ENCODE measurements at regions not wholly inside any gene's neighbourhood (a gene's known extent, or its start where the extent isn't known, plus 50 kb on each side); places are given as distances from the start of the nearest gene placed in this dataset.

GRCh38 chr4:23741681-23742191 is 148.1 kb downstream of the PPARGC1A start:
- DNase-seq (ENCODE audit: low read depth in 1 of 2, low spot score in 2 of 2), result no peak
- Histone ChIP-seq H3K4me3 (no peak overlapping the region), H3K4me1 (replicated peaks) (no peaks in the 10 kb centered on the region), H3K36me3 (no peaks in the 10 kb centered on the region), H3K9me3 (replicated peaks) (no peaks in the 10 kb centered on the region), H3K27ac (no peak overlapping the region), H3K27me3 (replicated peaks) (no peaks in the 10 kb centered on the region)

- Histone ChIP-seq H3K27me3 (replicated peaks) (no peaks in the 10 kb centered on the region), H3K36me3 (no peaks in the 10 kb centered on the region), H3K9me3 (replicated peaks) (no peaks in the 10 kb centered on the region), H3K27ac (no peak overlapping the region), H3K4me3 (no peak overlapping the region), H3K4me1 (replicated peaks) (no peaks in the 10 kb centered on the region)
- DNase-seq (ENCODE audit: low read depth in 1 of 2, low spot score in 2 of 2), result no peak
These were observed 152.3 kb downstream of the PPARGC1A start for GRCh38 chr4:23737571-23737970.

GRCh38 chr4:23736466-23736865 is 153.4 kb downstream of the PPARGC1A start:
- Histone ChIP-seq H3K4me1 (replicated peaks) (no peaks in the 10 kb centered on the region), H3K36me3 (no peaks in the 10 kb centered on the region), H3K27me3 (replicated peaks) (no peaks in the 10 kb centered on the region), H3K9me3 (replicated peaks) (no peaks in the 10 kb centered on the region), H3K27ac (no peak overlapping the region), H3K4me3 (no peak overlapping the region)
- no peak for DNase-seq (ENCODE audit: low read depth in 1 of 2, low spot score in 2 of 2)

GRCh38 chr4:23734000-23734399 is 155.8 kb downstream of the PPARGC1A start:
- H3K27ac ChIP-seq, result no peak overlapping the region
- peaks cover 7% of the 10 kb centered on the region for H3K4me1 ChIP-seq (replicated peaks)
- H3K27me3 ChIP-seq (replicated peaks), result no peaks in the 10 kb centered on the region
- H3K4me3 ChIP-seq, result no peak overlapping the region
- H3K9me3 ChIP-seq (replicated peaks), result no peaks in the 10 kb centered on the region
- DNase-seq (ENCODE audit: low read depth in 1 of 2, low spot score in 2 of 2), result no peak
- no peaks in the 10 kb centered on the region for H3K36me3 ChIP-seq

GRCh38 chr4:23733476-23733875 is 156.4 kb downstream of the PPARGC1A start:
- Histone ChIP-seq H3K4me3 (no peak overlapping the region), H3K27me3 (replicated peaks) (no peaks in the 10 kb centered on the region), H3K36me3 (no peaks in the 10 kb centered on the region), H3K27ac (no peak overlapping the region), H3K4me1 (replicated peaks) (peaks cover 11% of the 10 kb centered on the region), H3K9me3 (replicated peaks) (no peaks in the 10 kb centered on the region)
- DNase-seq (ENCODE audit: low read depth in 1 of 2, low spot score in 2 of 2), result no peak

GRCh38 chr4:23730998-23731397 is 158.8 kb downstream of the PPARGC1A start:
- H3K27ac ChIP-seq, result no peak overlapping the region
- no peaks in the 10 kb centered on the region for H3K9me3 ChIP-seq (replicated peaks)
- peaks cover 16% of the 10 kb centered on the region for H3K4me1 ChIP-seq (replicated peaks)
- H3K36me3 ChIP-seq, result no peaks in the 10 kb centered on the region
- H3K4me3 ChIP-seq, result no peak overlapping the region
- no peak for DNase-seq (ENCODE audit: low read depth in 1 of 2, low spot score in 2 of 2)
- H3K27me3 ChIP-seq (replicated peaks), result no peaks in the 10 kb centered on the region

GRCh38 chr4:23728971-23729370 is 160.9 kb downstream of the PPARGC1A start:
- no peaks in the 10 kb centered on the region for H3K27me3 ChIP-seq (replicated peaks)
- H3K36me3 ChIP-seq, result no peaks in the 10 kb centered on the region
- H3K9me3 ChIP-seq (replicated peaks), result no peaks in the 10 kb centered on the region
- H3K27ac ChIP-seq, result peak overlapping the region; percentile 85
- no peak overlapping the region for H3K4me3 ChIP-seq
- DNase-seq (ENCODE audit: low read depth in 1 of 2, low spot score in 2 of 2), result no peak
- peaks cover 16% of the 10 kb centered on the region for H3K4me1 ChIP-seq (replicated peaks)

GRCh38 chr4:23728393-23728792 is 161.5 kb downstream of the PPARGC1A start:
- peak; percentile 42 to 79 for DNase-seq (ENCODE audit: low read depth in 1 of 2, low spot score in 2 of 2)
- Histone ChIP-seq H3K27me3 (replicated peaks) (no peaks in the 10 kb centered on the region), H3K4me3 (no peak overlapping the region), H3K27ac (peak overlapping the region; percentile 90), H3K4me1 (replicated peaks) (peaks cover 16% of the 10 kb centered on the region), H3K9me3 (replicated peaks) (no peaks in the 10 kb centered on the region), H3K36me3 (no peaks in the 10 kb centered on the region)

- no peak overlapping the region for H3K27ac ChIP-seq
- H3K9me3 ChIP-seq (replicated peaks), result no peaks in the 10 kb centered on the region
- H3K36me3 ChIP-seq, result no peaks in the 10 kb centered on the region
- H3K4me1 ChIP-seq (replicated peaks), result no peaks in the 10 kb centered on the region
- no peak for DNase-seq (ENCODE audit: low read depth in 1 of 2, low spot score in 2 of 2)
- H3K27me3 ChIP-seq (replicated peaks), result no peaks in the 10 kb centered on the region
- H3K4me3 ChIP-seq, result no peak overlapping the region
These were observed 169.3 kb downstream of the PPARGC1A start for GRCh38 chr4:23720556-23720955.

- Histone ChIP-seq H3K36me3 (no peaks in the 10 kb centered on the region), H3K27ac (no peak overlapping the region), H3K9me3 (replicated peaks) (no peaks in the 10 kb centered on the region), H3K27me3 (replicated peaks) (no peaks in the 10 kb centered on the region), H3K4me3 (no peak overlapping the region), H3K4me1 (replicated peaks) (no peaks in the 10 kb centered on the region)
- no peak for DNase-seq (ENCODE audit: low read depth in 1 of 2, low spot score in 2 of 2)
These were observed 171.4 kb downstream of the PPARGC1A start for GRCh38 chr4:23718435-23718834.

- Histone ChIP-seq H3K4me1 (replicated peaks) (no peaks in the 10 kb centered on the region), H3K9me3 (replicated peaks) (no peaks in the 10 kb centered on the region), H3K36me3 (no peaks in the 10 kb centered on the region), H3K4me3 (no peak overlapping the region), H3K27me3 (replicated peaks) (no peaks in the 10 kb centered on the region), H3K27ac (no peak overlapping the region)
- no peak for DNase-seq (ENCODE audit: low read depth in 1 of 2, low spot score in 2 of 2)
These were observed 172.2 kb downstream of the PPARGC1A start for GRCh38 chr4:23717528-23718248.

GRCh38 chr4:23710298-23710697 is 179.5 kb downstream of the PPARGC1A start:
- Histone ChIP-seq H3K27ac (no peak overlapping the region), H3K27me3 (replicated peaks) (no peaks in the 10 kb centered on the region), H3K4me3 (no peak overlapping the region), H3K36me3 (no peaks in the 10 kb centered on the region), H3K9me3 (replicated peaks) (no peaks in the 10 kb centered on the region), H3K4me1 (replicated peaks) (no peaks in the 10 kb centered on the region)
- no peak for DNase-seq (ENCODE audit: low read depth in 1 of 2, low spot score in 2 of 2)

- no peaks in the 10 kb centered on the region for H3K4me1 ChIP-seq (replicated peaks)
- no peak overlapping the region for H3K27ac ChIP-seq
- H3K9me3 ChIP-seq (replicated peaks), result no peaks in the 10 kb centered on the region
- no peak for DNase-seq (ENCODE audit: low read depth in 1 of 2, low spot score in 2 of 2)
- no peak overlapping the region for H3K4me3 ChIP-seq
- H3K27me3 ChIP-seq (replicated peaks), result no peaks in the 10 kb centered on the region
- no peaks in the 10 kb centered on the region for H3K36me3 ChIP-seq
These were observed 182.2 kb downstream of the PPARGC1A start for GRCh38 chr4:23707652-23708026.

GRCh38 chr4:23706972-23707651 is 182.7 kb downstream of the PPARGC1A start:
- no peaks in the 10 kb centered on the region for H3K4me1 ChIP-seq (replicated peaks)
- H3K36me3 ChIP-seq, result no peaks in the 10 kb centered on the region
- H3K27me3 ChIP-seq (replicated peaks), result no peaks in the 10 kb centered on the region
- no peak overlapping the region for H3K4me3 ChIP-seq
- H3K27ac ChIP-seq, result no peak overlapping the region
- DNase-seq (ENCODE audit: low read depth in 1 of 2, low spot score in 2 of 2), result no peak
- no peaks in the 10 kb centered on the region for H3K9me3 ChIP-seq (replicated peaks)

All from SJSA1 (cell line).